ENCODE measurements at regions not wholly inside any gene's neighbourhood (a gene's known extent, or its start where the extent isn't known, plus 50 kb on each side); places are given as distances from the start of the nearest gene placed in this dataset.
"Not testable (repeated sequence)": the region's sequence is repeated elsewhere in the genome, so short reads cannot be mapped to it uniquely, and the experiment has no call there.

DNA sequence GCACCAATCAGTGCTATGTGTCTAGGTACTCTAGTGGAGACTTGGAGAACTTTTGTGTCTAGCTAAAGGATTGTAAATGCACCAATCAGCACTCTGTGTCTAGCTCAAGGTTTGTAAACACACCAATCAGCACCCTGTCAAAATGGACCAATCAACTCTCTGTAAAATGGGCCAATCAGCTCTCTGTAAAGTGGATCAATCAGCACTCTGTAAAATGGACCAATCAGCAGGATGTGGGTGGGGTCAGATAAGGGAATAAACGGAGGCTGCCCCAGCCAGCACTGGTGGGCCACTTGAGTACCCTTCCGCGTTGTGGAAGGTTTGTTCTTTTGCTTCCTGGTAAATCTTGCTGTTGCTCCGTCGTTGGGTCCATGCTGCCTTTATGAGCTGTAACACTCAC is 135.3 kb upstream of the RFC3 start:
- H3K14ac ChIP-seq (replicated peaks; ENCODE audit: low read depth, low read length); H2AK5ac ChIP-seq (ENCODE audit: low read depth, low read length); H3K56ac ChIP-seq (ENCODE audit: extremely low read depth, insufficient read depth, low read length); H4K5ac ChIP-seq (ENCODE audit: low read depth, low read length); BruUV-seq (replicated peaks); H3K27ac ChIP-seq (ENCODE audit: insufficient read depth, low read length); CTCF ChIA-PET; H2AK9ac ChIP-seq (replicated peaks; ENCODE audit: low read depth, low read length, poor library complexity); H3K18ac ChIP-seq (ENCODE audit: low read depth, low read length); H3K4me1 ChIP-seq (ENCODE audit: control insufficient read depth, insufficient read depth, low read length); DNase-seq; H4K8ac ChIP-seq (ENCODE audit: low read depth in 2 of 2, low read length in 2 of 2); H3K79me1 ChIP-seq (ENCODE audit: low read depth in 1 of 2, low read length in 2 of 2); H2BK20ac ChIP-seq (ENCODE audit: low read depth, low read length); H2BK120ac ChIP-seq (ENCODE audit: low read depth, low read length); H3K9me1 ChIP-seq (ENCODE audit: insufficient read depth, low read length); H4K20me1 ChIP-seq (ENCODE audit: insufficient read depth, low read length); H3K36me3 ChIP-seq (ENCODE audit: control insufficient read depth, insufficient read depth, low read length); H3K4me3 ChIP-seq (ENCODE audit: insufficient read depth, low read depth, low read length); POLR2A ChIA-PET (ENCODE audit: unreplicated experiment); H3K23ac ChIP-seq (ENCODE audit: low read depth, low read length); H2BK15ac ChIP-seq (ENCODE audit: low read depth, low read length); H3K4ac ChIP-seq (ENCODE audit: low read depth, low read length); H3K9ac ChIP-seq (ENCODE audit: low read depth, low read length); in situ Hi-C loops (cut with MboI; ENCODE audit: low sequenced_read_pairs); H2BK5ac ChIP-seq (ENCODE audit: low read depth, low read length, poor library complexity, severe bottlenecking); H4K91ac ChIP-seq (ENCODE audit: insufficient read depth, low read depth, low read length); H3K4me2 ChIP-seq (ENCODE audit: low read depth, low read length); H3K9me3 ChIP-seq (ENCODE audit: control insufficient read depth, insufficient read depth, low read length); H2AFZ ChIP-seq (replicated peaks; ENCODE audit: low read length, poor library complexity); ATAC-seq (ENCODE audit: low read depth); dilution Hi-C loops (cut with HindIII; ENCODE audit: low sequenced_read_pairs, unreplicated experiment); intact Hi-C loops (cut with micrococcal nuclease); H3K27me3 ChIP-seq (ENCODE audit: control insufficient read depth, insufficient read depth, low read length): not testable (repeated sequence)
- WGBS, 2 experiments (ENCODE audit: extremely low coverage in 2 of 2, insufficient read length in 1 of 2) = 86% methylated on average over 5 of the region's 5 CpGs; no CpG with 5 or more reads in 1 of the 2 experiments

Data from IMR-90 (cell line).